GM19025 (cell line): ENCODE measurements at regions not wholly inside any gene's neighbourhood (a gene's known extent, or its start where the extent isn't known, plus 50 kb on each side); places are given as distances from the start of the nearest gene placed in this dataset.

Experiments used
- ATAC-seq: cut with Tn5 transposase; IDR thresholded peaks from one replicate; pipeline ENCODE4 v1.9.1; 2021; ENCODE audit warnings: mild to moderate bottlenecking, low read depth, moderate library complexity; ENCODE audit not compliant: unreplicated experiment

- ATAC-seq, result no peak
These were observed 234.3 kb upstream of the NCKAP5 start for GRCh38 chr2:133802409-133803039.

GRCh38 chr2:133806564-133806963, 238.3 kb upstream of the NCKAP5 start:
- ATAC-seq, result no peak

- no peak for ATAC-seq
These were observed 241.2 kb upstream of the NCKAP5 start for GRCh38 chr2:133809485-133809884.

GRCh38 chr2:133810559-133810958, 242.3 kb upstream of the NCKAP5 start:
- no peak for ATAC-seq

- no peak for ATAC-seq
These were observed 243.3 kb upstream of the NCKAP5 start for GRCh38 chr2:133811409-133812125.

GRCh38 chr2:133812826-133813617, 244.8 kb upstream of the NCKAP5 start:
- ATAC-seq, result no peak

- no peak for ATAC-seq
These were observed 246.6 kb upstream of the NCKAP5 start for GRCh38 chr2:133814890-133815289.

- no peak for ATAC-seq
These were observed 247.8 kb upstream of the NCKAP5 start for GRCh38 chr2:133816037-133816436.

- ATAC-seq, result no peak
These were observed 249.7 kb upstream of the NCKAP5 start for GRCh38 chr2:133817680-133818566.

- no peak for ATAC-seq
These were observed 250.4 kb upstream of the NCKAP5 start for GRCh38 chr2:133818661-133819060.

- ATAC-seq, result no peak
These were observed 251.6 kb upstream of the NCKAP5 start for GRCh38 chr2:133819906-133820305.

GRCh38 chr2:133821107-133821760, 253.0 kb upstream of the NCKAP5 start:
- no peak for ATAC-seq

GRCh38 chr2:133822517-133823225, 254.4 kb upstream of the NCKAP5 start:
- ATAC-seq, result no peak

GRCh38 chr2:133823226-133823550, 254.9 kb upstream of the NCKAP5 start:
- ATAC-seq, result no peak

GRCh38 chr2:133824869-133825268, 256.6 kb upstream of the NCKAP5 start:
- no peak for ATAC-seq

- no peak for ATAC-seq
These were observed 257.5 kb upstream of the NCKAP5 start for GRCh38 chr2:133825778-133826177.

GRCh38 chr2:133828913-133829312, 260.6 kb upstream of the NCKAP5 start:
- ATAC-seq, result no peak

GRCh38 chr2:133829450-133830020, 261.3 kb upstream of the NCKAP5 start:
- no peak for ATAC-seq

GRCh38 chr2:133833746-133834145, 265.5 kb upstream of the NCKAP5 start:
- ATAC-seq, result no peak
